A549 (cell line): ENCODE measurements at regions not wholly inside any gene's neighbourhood (a gene's known extent, or its start where the extent isn't known, plus 50 kb on each side); places are given as distances from the start of the nearest gene placed in this dataset.

ENCODE experiments used
- CTCF ChIP-seq: fragments of >200 bp; sonication (Bioruptor Twin); formaldehyde crosslinking; IDR thresholded peaks from 3 replicates; pipeline ENCODE4 v1.5.1; 2016
- HMGXB4 ChIP-seq: fragments of 250-450 bp; sonication (Bioruptor Pico); IDR thresholded peaks from 2 replicates; pipeline ENCODE4 v1.5.0; 2021; ENCODE audit warnings: mild to moderate bottlenecking, moderate library complexity, borderline replicate concordance
- HOXA7 ChIP-seq: fragments of 250-450 bp; sonication (Bioruptor Pico); IDR thresholded peaks from 2 replicates; pipeline ENCODE4 v1.5.0; 2020; ENCODE audit warnings: mild to moderate bottlenecking, moderate library complexity
- MYC ChIP-seq: IDR thresholded peaks from 2 replicates; pipeline ENCODE4 v1.6.1; 2012; ENCODE audit warnings: mild to moderate bottlenecking, inconsistent platforms, low read length, improper control_type of control experiment, borderline replicate concordance
- POLR2A ChIP-seq: IDR thresholded peaks from 2 replicates; pipeline ENCODE4 v1.6.1; 2012; ENCODE audit warnings: mild to moderate bottlenecking, low read length
- RAD21 ChIP-seq, 2 experiments: fragments of >200 bp in 1 of 2; sonication (Bioruptor Twin) in 1 of 2; formaldehyde crosslinking in 1 of 2; IDR thresholded peaks in 1 of 2; conservative IDR thresholded peaks in 1 of 2; 2 replicates in 1 of 2; 3 replicates in 1 of 2; pipeline ENCODE4 v1.6.1; 2012 to 2018; ENCODE audit warnings: inconsistent platforms in 1 of 2
- RNF2 ChIP-seq: fragments of 200-600 bp; sonication (generic); IDR thresholded peaks from 2 replicates; pipeline ENCODE4 v1.6.1; 2016; ENCODE audit warnings: low read depth, mild to moderate bottlenecking, antibody characterized with exemption, moderate library complexity, borderline replicate concordance

GRCh38 chr2:150937030-150937429 is 324.6 kb downstream of the RBM43 start:
- TF ChIP-seq RNF2 (no peak), CTCF (no peak), RAD21 (conservative IDR thresholded peaks at IDR 0.05 in 1 of 2, IDR thresholded peaks at IDR 0.05 in 1 of 2) (no peak), HMGXB4 (CRISPR knock-in tag) (no peak), MYC (no peak), POLR2A (no peak), HOXA7 (no peak)
